Ovary (tissue), 7 donors: ENCODE measurements at regions not wholly inside any gene's neighbourhood (a gene's known extent, or its start where the extent isn't known, plus 50 kb on each side); places are given as distances from the start of the nearest gene placed in this dataset.

Experiments used
- DNase-seq, 5 donors: peaks; one replicate each; pipeline ENCODE4 v3.0.0-alpha.2; 2019 to 2020
- H3K27ac ChIP-seq, 2 donors: fragments of 200-600 bp; one replicate each; pipeline versions ENCODE4 v1.5.1 to v1.8.0; 2019 to 2022
- H3K27me3 ChIP-seq: fragments of 200-600 bp; one replicate; pipeline ENCODE4 v1.8.0; 2022
- H3K36me3 ChIP-seq: fragments of 200-600 bp; sonication (generic); one replicate; pipeline ENCODE4 v1.5.1; 2019
- H3K4me1 ChIP-seq: one replicate; pipeline ENCODE4 v1.8.1; 2013; ENCODE audit warnings: mild to moderate bottlenecking, moderate library complexity; ENCODE audit not compliant: insufficient read depth
- H3K4me3 ChIP-seq: fragments of 200-600 bp; sonication (generic); one replicate; pipeline ENCODE4 v1.5.1; 2017
- H3K9me3 ChIP-seq, 2 donors: fragments of 200-600 bp in 1 of 2; sonication (generic) in 1 of 2; one replicate each; pipeline versions ENCODE4 v1.5.1 to v1.8.1; 2013 to 2019; ENCODE audit warnings: mild to moderate bottlenecking in 1 of 2, moderate library complexity in 1 of 2
- CTCF ChIP-seq, 3 donors: fragments of 450-650 bp in 2 of 3; fragments of 200-600 bp in 1 of 3; IDR thresholded peaks; one replicate each; pipeline versions ENCODE4 v1.5.1 to v1.8.0; 2016 to 2022; ENCODE audit warnings: antibody characterized with exemption in 3 of 3, mild to moderate bottlenecking in 1 of 3
- EP300 ChIP-seq: sonication (generic); formaldehyde crosslinking; IDR thresholded peaks from one replicate; pipeline ENCODE4 v1.6.1; 2017; ENCODE audit warnings: antibody characterized with exemption
- POLR2A ChIP-seq: fragments of 450-650 bp; IDR thresholded peaks from one replicate; pipeline ENCODE4 v1.6.1; 2017; ENCODE audit warnings: antibody characterized with exemption, mild to moderate bottlenecking, moderate library complexity
- WGBS, 3 donors: extraction: QIAGEN DNeasy Blood & Tissue Kit in 1 of 3; methylation state at CpG; one replicate each; pipeline versions ENCODE4 v1.1.5 to v1.1.7; 2013 to 2017; 5-methylcytosine and 5-hydroxymethylcytosine counted together
- intact Hi-C, 4 donors: fragments of 100-400 bp; cut with DNase I; formaldehyde crosslinking; loops; one replicate each; pipeline versions ENCODE4 v1.11.0 to v1.15.1; 2022 to 2023
- donor health status: DM: no; HTN: no; CAD: no; lungs with moderate emphysema.
- donor health status: DM: no; HTN: no; CAD: no.
- donor health status: Bipolar disorder and iron deficiency.
- donor health status: DM: no; HTN: no; CAD: no.
- donor health status: DM: yes; HTN: yes; CAD: no.

- H3K9me3 ChIP-seq: no peaks in the 10 kb centered on the region
- TF ChIP-seq EP300 (no peak), POLR2A (no peak), CTCF (IDR thresholded peaks at IDR 0.05) (no peak)
- intact Hi-C loops: no loop called here
- WGBS, 3 donors: 70 to 72% (median 72%) methylated on average over 9 of the region's 9 CpGs
- no peaks in the 10 kb centered on the region for H3K27me3 ChIP-seq
- H3K4me1 ChIP-seq: no peaks in the 10 kb centered on the region
- H3K36me3 ChIP-seq: no peaks in the 10 kb centered on the region
- H3K27ac ChIP-seq: no peak overlapping the region
- H3K4me3 ChIP-seq: no peak overlapping the region
- DNase-seq: peak in 2 of 5 donors; percentile 4 to 7
Observed at GRCh38 chr22:44401783-44402110, 89.0 kb upstream of the SHISAL1 start.

- Histone ChIP-seq H3K36me3 (no peaks in the 10 kb centered on the region), H3K4me3 (no peak overlapping the region), H3K27me3 (no peaks in the 10 kb centered on the region), H3K27ac (no peak overlapping the region), H3K9me3 (no peaks in the 10 kb centered on the region), H3K4me1 (no peaks in the 10 kb centered on the region)
- DNase-seq: no peak
- no peak for TF ChIP-seq CTCF (IDR thresholded peaks at IDR 0.05)
- TF ChIP-seq POLR2A: no peak
- no peak for TF ChIP-seq EP300
- whole genome bisulfite sequencing, 3 donors: 66 to 77% (median 72%) methylated on average over 3 of the region's 3 CpGs
- intact Hi-C loops: no loop called here
Observed at GRCh38 chr22:44400763-44401060, 88.0 kb upstream of the SHISAL1 start.

GRCh38 chr22:44399906-44400762 lies 87.4 kb upstream of the SHISAL1 start:
- 80 to 83% (median 83%) methylated on average over 15 of the region's 15 CpGs for WGBS, 3 donors

More at GRCh38 chr22:44399906-44400762, 87.4 kb upstream of the SHISAL1 start:
- intact Hi-C loops: no loop called here
- no peak overlapping the region for H3K4me3 ChIP-seq
- DNase-seq: peak in 2 of 5 donors; percentile 3 to 26
- no peak for TF ChIP-seq POLR2A
- TF ChIP-seq EP300: no peak
- no peak for TF ChIP-seq CTCF (IDR thresholded peaks at IDR 0.05)
- no peaks in the 10 kb centered on the region for H3K27me3 ChIP-seq
- H3K27ac ChIP-seq: no peak overlapping the region
- H3K9me3 ChIP-seq: no peaks in the 10 kb centered on the region
- H3K4me1 ChIP-seq: no peaks in the 10 kb centered on the region
- no peaks in the 10 kb centered on the region for H3K36me3 ChIP-seq
